GM18502 (cell line): ENCODE measurements at regions not wholly inside any gene's neighbourhood (a gene's known extent, or its start where the extent isn't known, plus 50 kb on each side); places are given as distances from the start of the nearest gene placed in this dataset.

ENCODE experiments used
- ATAC-seq: cut with Tn5 transposase; IDR thresholded peaks from one replicate; pipeline ENCODE4 v1.9.1; 2021; ENCODE audit warnings: mild to moderate bottlenecking; ENCODE audit not compliant: unreplicated experiment, poor library complexity

DNA sequence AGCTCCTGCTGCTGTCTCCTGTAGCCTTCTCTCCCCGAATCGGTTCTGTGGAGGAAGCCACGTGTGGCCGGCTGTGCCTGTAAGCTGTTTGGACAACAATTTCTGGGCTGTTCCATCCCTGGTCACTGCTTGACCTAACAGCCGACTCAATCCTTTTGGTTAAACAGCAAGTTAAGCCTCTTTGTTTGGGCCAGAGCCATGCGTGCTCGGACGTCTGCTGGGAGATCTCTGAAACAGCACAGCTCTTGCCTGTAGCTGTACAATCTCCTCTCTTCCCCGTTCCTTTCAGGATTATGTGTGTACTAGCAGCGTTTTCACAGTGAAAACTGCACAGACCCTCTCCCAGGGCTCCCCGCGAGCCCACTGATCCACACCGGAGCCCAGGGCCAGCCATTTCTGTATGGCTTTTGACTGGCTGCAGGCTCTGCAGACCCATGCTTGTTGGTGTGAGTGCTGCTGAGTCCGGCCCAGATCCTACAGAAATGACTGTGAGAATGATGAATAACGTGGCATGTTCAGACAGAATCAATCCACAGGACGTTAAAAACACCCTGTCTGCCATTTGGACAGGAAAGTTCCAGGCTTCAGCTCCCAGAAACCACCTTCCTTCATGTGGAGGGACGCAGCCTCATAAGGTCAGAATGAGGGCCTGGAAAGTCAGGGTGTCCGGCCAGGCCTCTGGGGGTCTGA, 428.6 kb upstream of the ADARB2 start:
- no peak for ATAC-seq

GRCh38 chr10:2150288-2150687, 413.0 kb upstream of the ADARB2 start:
- ATAC-seq = no peak

GRCh38 chr10:2145926-2146478, 408.7 kb upstream of the ADARB2 start:
- ATAC-seq = no peak

- ATAC-seq = no peak
Measured at GRCh38 chr10:2145491-2145890, 408.2 kb upstream of the ADARB2 start.

GRCh38 chr10:2144584-2144983, 407.3 kb upstream of the ADARB2 start:
- no peak for ATAC-seq

DNA sequence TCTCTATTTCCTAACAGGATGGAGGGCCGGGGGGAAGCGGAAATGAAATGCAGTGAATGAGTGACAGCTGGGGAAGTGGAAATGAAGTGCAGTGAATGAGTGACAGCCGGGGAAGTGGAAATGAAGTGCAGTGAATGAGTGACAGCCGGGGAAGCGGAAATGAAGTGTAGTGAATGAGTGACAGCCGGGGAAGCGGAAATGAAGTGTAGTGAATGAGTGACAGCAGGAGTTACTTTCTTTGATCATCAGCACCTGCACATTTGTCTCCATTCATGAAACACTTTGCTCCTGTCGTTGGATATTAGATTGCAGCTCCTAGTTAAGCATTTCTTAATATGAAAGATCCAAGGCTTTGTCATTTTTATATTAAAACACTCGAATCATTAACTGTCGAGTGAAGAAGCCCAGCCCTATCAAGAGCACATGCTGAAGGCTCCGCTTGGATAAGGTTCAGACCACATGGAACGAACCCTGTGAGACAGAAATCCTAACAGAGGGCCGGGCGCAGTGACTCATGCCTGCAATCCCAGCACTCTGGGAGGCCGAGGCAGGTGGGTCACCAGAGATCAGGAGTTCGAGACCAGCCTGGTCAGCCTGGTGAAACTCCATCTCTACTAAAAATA, 406.0 kb upstream of the ADARB2 start:
- ATAC-seq = no peak

DNA sequence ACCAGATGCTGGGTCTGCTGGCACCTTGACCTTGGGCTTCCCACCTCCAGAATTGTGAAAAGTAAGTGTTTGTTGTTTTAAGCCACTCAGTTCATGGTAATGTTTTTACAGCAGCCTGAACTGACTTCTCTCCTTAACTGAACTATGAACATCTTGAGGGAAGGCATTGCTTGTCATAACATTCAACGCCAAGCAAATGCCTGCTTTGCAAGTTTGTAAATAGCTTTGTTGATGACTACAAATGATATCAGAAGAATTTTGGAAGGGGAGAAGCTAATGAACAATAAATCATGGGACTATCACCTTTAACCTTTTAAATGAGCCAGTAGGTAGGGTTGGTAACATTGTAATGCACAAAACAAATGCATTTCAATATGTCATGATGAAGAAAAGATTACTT, 402.4 kb upstream of the ADARB2 start:
- ATAC-seq = no peak

DNA sequence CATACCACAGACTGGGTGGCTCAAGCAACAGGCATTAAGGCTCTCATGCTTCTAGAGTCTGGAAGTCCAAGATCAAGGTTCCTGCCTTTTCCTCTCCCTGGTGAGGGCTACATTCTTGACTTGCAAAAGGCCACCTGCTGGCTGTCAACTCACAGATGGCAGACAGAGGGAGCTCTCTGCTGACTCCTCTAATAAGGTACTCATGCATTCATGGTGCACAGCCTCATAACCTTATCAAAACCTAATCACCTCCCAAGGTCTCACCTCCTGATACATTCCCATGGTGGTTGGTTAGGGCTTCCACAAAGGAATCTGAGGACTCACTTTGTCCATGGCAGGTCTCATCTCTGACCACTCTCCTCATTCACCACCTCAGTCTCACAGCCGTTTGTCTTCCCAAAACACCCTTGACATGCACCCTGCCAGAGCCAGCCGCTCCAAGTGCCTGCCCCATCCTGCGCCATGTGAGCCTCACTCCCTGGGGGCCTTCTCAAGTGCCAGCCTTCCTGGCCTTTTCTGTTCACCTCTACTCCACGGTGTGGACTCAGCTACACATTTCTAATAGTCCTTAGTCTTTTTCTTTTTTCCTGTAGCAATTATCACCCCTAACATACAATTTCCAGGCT, 400.3 kb upstream of the ADARB2 start:
- ATAC-seq = no peak

DNA sequence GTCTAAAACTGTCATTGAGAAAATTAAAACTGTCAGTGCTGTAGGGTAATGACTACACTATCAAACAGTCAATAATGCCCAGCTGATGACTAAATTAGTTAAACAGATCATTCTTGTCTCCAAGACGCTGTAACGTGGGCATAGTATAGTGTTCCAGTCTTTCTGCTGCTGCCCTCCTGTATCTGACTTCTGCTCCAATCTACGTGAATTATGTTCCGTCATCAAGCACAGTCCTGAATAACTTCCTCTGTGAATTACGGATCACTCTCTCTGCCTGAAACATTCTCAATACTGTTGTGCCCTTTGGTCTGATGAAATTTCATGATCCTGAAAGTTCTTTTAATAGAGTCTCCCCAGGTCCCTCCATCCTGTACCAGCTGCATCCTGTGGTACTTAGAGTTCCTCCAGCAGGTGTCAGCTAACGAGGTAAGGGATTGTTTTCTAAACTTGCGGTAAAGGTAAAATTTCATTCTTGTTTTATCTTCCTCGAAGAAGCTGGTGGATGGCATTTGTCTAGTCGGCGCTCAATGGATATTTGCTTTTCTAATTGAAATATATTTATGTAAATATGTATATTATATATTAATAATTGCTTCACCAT, 393.5 kb upstream of the ADARB2 start:
- ATAC-seq = no peak

- no peak for ATAC-seq
Measured at GRCh38 chr10:2128991-2129390, 391.7 kb upstream of the ADARB2 start.

- ATAC-seq = no peak
Measured at GRCh38 chr10:2124135-2124534, 386.8 kb upstream of the ADARB2 start.

- no peak for ATAC-seq
Measured at GRCh38 chr10:2122431-2123124, 385.3 kb upstream of the ADARB2 start.

DNA sequence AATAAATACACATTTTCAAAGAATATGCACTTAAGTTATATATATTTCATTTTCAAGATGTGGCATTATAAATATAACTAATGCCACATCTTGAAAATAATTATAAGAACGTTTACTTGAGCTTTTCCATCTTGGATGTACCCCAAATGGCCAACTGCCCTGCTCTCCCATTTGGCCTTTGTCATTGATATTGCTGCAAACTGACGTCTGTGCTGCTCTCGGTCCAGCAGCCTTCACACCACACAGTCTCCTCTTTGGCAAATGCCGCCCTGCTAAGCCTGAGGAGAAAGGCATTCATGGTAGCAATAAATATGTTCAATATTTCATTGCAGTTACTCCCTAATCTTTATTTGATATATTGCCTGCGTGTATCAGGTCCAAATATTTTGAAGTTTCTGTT, 384.6 kb upstream of the ADARB2 start:
- ATAC-seq = no peak

DNA sequence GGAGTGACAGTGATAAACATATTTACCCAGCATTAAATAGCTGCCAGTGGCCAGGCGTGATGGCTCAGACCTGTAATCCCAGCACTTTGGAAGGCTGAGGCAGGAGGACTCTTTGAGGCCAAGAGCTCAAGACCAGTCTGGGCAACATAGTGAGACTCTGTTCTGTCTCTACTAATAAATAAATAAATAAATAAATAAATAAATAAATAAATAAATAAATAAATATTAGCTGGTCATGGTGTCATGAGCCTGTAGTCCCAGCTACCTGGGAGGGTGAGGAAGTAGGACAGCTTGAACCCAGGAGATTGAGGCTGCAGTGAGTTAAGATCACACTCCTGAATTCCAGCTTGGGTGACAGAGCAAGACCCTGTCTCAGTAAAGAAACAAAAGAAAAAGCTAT, 384.0 kb upstream of the ADARB2 start:
- no peak for ATAC-seq

- ATAC-seq = no peak
Measured at GRCh38 chr10:2120746-2121145, 383.4 kb upstream of the ADARB2 start.

GRCh38 chr10:2119316-2119715, 382.0 kb upstream of the ADARB2 start:
- no peak for ATAC-seq

- no peak for ATAC-seq
Measured at GRCh38 chr10:2118201-2118600, 380.9 kb upstream of the ADARB2 start.

DNA sequence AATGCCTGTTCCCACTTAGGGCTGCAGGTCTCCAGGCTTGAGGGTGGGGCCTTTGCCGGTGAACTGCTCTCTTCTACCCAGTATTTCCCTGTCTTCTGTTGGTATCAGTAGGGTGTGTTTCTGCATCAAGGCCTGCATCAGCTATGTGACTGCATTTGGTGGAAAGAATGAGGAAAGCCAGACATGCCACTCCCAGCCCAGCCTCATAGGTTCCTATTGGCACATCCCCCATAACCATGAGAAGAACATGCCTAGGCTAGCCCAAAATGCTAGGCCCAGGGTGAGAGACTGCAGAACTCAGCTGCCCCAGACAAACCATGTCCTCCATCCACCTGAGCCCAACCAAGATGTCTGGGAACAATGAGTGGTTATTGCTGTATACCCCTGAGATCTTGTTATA, 380.3 kb upstream of the ADARB2 start:
- ATAC-seq = no peak

- ATAC-seq = no peak
Measured at GRCh38 chr10:2111965-2112364, 374.6 kb upstream of the ADARB2 start.

GRCh38 chr10:2108496-2108895, 371.2 kb upstream of the ADARB2 start:
- no peak for ATAC-seq

DNA sequence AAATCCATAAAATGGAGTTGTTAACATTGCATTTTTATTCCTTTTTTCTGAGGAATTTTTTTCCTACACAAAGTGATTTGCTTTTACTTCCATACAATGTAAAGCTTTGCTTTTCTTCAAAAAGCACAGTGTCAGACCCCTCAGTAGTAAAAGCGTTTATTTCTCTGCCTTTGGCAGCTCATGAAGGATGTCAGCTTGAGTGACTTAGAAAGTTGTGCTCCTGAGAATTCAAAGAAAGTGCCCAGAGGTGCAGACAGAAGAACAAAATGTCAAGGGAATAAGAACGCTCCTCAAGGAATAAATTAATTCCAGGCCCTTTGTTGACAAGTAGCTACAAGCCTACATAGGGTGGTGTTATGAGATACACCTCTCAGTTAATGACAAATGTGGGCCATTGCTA, 369.3 kb upstream of the ADARB2 start:
- no peak for ATAC-seq
